Erythroblast (primary cell): ENCODE measurements at regions not wholly inside any gene's neighbourhood (a gene's known extent, or its start where the extent isn't known, plus 50 kb on each side); places are given as distances from the start of the nearest gene placed in this dataset.

Source experiments
- DNase-seq, 2 experiments: peaks; one replicate each; lab custom pipeline; 2025; lab: John Stamatoyannopoulos, UW
- GATA1 ChIP-seq: IDR thresholded peaks from 2 replicates; pipeline ENCODE4 v1.6.1; 2011; ENCODE audit warnings: low read depth, mild to moderate bottlenecking, control low read depth, low read length, moderate library complexity
- POLR2A ChIP-seq: IDR thresholded peaks from 2 replicates; pipeline ENCODE4 v1.6.1; 2011; ENCODE audit warnings: mild to moderate bottlenecking, low read length

GRCh38 chr14:55756557-55756956 is 176.6 kb downstream of the KTN1 start:
- no peak for DNase-seq
- TF ChIP-seq GATA1 (no peak), POLR2A (no peak)

- DNase-seq: no peak
These were observed 178.8 kb downstream of the KTN1 start for GRCh38 chr14:55758796-55759195.

GRCh38 chr14:55760789-55761566 is 181.0 kb downstream of the KTN1 start:
- TF ChIP-seq GATA1: no peak
- no peak for TF ChIP-seq POLR2A
- DNase-seq: no peak

More at GRCh38 chr14:55758796-55759195, 178.8 kb downstream of the KTN1 start:
- TF ChIP-seq GATA1 (no peak), POLR2A (no peak)

GRCh38 chr14:55761651-55762050 is 181.6 kb downstream of the KTN1 start:
- DNase-seq: no peak
- TF ChIP-seq POLR2A (no peak), GATA1 (no peak)

GRCh38 chr14:55762595-55763232 is 182.7 kb downstream of the KTN1 start:
- no peak for DNase-seq
- TF ChIP-seq POLR2A (no peak), GATA1 (no peak)

GRCh38 chr14:55764784-55765183 is 184.8 kb downstream of the KTN1 start:
- TF ChIP-seq GATA1 (no peak), POLR2A (no peak)
- DNase-seq: no peak

GRCh38 chr14:55766071-55766470 is 186.1 kb downstream of the KTN1 start:
- DNase-seq: no peak
- TF ChIP-seq POLR2A: no peak
- TF ChIP-seq GATA1: no peak

- TF ChIP-seq POLR2A (no peak), GATA1 (no peak)
- no peak for DNase-seq
These were observed 187.3 kb downstream of the KTN1 start for GRCh38 chr14:55767286-55767685.

- no peak for TF ChIP-seq POLR2A
- no peak for TF ChIP-seq GATA1
- DNase-seq: no peak
These were observed 189.9 kb downstream of the KTN1 start for GRCh38 chr14:55769877-55770276.

GRCh38 chr14:55771242-55771981 is 191.4 kb downstream of the KTN1 start:
- no peak for TF ChIP-seq POLR2A
- no peak for TF ChIP-seq GATA1
- no peak for DNase-seq

- TF ChIP-seq GATA1 (no peak), POLR2A (no peak)
- no peak for DNase-seq
These were observed 192.5 kb downstream of the KTN1 start for GRCh38 chr14:55772486-55772885.

GRCh38 chr14:55773312-55773711 is 193.3 kb downstream of the KTN1 start:
- TF ChIP-seq POLR2A: no peak
- no peak for TF ChIP-seq GATA1
- no peak for DNase-seq

- TF ChIP-seq GATA1 (no peak), POLR2A (no peak)
- DNase-seq: no peak
These were observed 194.1 kb downstream of the KTN1 start for GRCh38 chr14:55773984-55774545.

GRCh38 chr14:55777877-55778276 is 197.9 kb downstream of the KTN1 start:
- no peak for DNase-seq
- TF ChIP-seq POLR2A: no peak
- no peak for TF ChIP-seq GATA1

GRCh38 chr14:55780156-55780946 is 200.3 kb downstream of the KTN1 start:
- TF ChIP-seq GATA1: no peak
- no peak for TF ChIP-seq POLR2A
- DNase-seq: no peak
